GM21825 (cell line): ENCODE measurements at regions not wholly inside any gene's neighbourhood (a gene's known extent, or its start where the extent isn't known, plus 50 kb on each side); places are given as distances from the start of the nearest gene placed in this dataset.
A peak's percentile ranks its signal among the peaks of the same experiment; 100 is the strongest.
"Not testable (repeated sequence)": the region's sequence is repeated elsewhere in the genome, so short reads cannot be mapped to it uniquely, and the experiment has no call there.

Experiments
- ATAC-seq: cut with Tn5 transposase; IDR thresholded peaks from one replicate; pipeline ENCODE4 v1.9.1; 2021; ENCODE audit warnings: mild to moderate bottlenecking, moderate library complexity; ENCODE audit not compliant: unreplicated experiment

DNA sequence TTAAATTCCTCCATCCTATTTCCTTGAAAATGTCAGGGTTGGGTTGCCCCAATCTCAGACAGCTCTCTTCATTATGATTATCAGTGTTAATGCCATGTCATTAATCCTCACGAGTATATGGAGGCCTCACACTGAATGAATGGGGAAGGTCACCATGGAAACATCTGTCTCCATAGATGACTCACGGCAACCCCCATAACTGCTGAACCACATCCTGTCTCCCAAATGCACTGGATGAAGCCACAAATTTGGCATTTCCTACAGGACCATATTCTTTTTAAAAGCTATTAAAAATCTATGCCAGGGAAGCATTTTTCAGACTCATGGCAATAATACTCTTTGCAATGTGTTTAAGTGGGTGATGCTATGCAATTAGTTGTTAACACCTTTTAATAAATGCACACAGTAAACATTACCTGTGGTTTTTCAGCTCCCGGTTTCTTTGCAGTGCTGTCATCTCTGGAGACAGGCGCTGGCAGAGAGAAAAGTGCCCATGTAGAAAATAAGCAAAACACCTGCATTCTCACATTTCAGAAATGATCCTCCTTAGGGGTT lies 80.1 kb upstream of the PTPRK start:
- peak; percentile 66 for ATAC-seq

DNA sequence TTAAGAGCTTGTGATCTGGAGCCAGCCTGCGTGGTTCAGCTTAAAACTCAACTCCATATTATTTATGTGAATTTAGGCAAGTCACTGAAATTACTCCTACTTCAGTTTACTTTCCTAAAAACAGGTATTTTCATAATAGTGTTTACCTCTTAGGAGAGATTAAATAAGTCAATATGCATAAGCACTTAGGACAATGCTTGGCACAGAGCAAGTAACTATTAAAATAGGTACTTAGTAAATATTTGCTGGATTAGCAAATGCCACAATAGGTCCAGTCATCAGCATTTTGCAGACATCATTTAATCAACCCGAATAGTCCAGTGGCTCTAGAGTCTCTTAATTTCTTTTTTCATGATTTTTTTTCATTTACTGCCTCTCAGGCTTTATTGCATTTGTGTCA lies 78.6 kb upstream of the PTPRK start:
- no peak for ATAC-seq

DNA sequence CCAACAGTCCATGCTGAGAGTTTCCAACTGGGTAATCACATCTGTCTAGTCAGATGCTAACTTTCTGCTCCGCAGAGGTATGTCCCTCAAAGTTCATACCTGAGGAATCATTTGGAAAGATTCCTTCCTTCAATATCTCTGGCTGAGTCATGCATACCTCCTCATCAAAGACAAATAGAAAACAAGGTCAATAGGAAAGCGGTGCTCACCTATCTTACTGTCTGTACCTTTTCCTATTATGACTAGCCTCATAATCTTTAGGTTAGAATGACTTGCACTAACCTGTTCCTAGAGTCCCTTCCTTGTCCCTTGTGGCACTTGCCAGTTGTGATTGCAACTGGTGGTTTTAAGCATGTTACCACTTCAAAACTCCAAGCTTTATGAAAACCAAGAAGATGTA lies 78.2 kb upstream of the PTPRK start:
- no peak for ATAC-seq

GRCh38 chr6:128597956-128598355 lies 77.6 kb upstream of the PTPRK start:
- ATAC-seq, result no peak

DNA sequence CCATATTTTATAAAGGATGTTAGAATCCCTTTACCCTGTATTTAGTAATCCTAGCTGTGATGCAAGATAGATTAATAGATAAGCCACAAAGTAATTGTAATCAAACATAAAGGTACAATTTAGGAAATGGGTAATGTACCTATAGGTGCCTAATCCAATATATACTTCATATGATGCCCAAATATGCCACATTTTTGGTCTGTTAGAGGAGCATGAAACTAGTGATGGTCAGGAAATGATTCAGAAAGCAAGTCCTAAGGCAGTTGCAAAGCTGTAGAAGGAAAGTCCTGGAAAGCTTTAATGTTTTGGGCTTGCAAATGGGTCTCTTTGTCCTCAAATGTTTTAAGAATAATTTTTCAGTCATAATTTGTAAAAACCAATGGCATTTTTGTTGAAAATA lies 76.6 kb upstream of the PTPRK start:
- ATAC-seq, result no peak

DNA sequence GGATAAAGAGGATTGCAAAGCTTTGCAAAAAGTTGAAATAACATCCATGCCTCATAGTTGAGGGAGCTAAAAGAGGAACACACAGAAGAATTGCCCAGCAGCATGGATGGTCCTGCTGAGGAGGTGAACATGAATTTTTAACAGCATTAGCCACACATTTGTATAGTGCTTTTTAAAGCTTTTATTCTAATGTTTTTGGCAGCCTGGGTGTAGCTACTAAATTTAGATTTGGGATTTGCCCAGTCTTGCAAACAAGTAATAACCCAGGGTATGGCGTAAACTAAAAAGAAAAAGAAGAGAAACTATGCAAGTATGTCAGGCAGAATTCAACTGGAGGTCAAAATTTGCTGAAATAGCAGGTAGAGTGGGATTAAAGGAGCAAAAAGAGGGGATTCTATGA lies 75.1 kb upstream of the PTPRK start:
- no peak for ATAC-seq

DNA sequence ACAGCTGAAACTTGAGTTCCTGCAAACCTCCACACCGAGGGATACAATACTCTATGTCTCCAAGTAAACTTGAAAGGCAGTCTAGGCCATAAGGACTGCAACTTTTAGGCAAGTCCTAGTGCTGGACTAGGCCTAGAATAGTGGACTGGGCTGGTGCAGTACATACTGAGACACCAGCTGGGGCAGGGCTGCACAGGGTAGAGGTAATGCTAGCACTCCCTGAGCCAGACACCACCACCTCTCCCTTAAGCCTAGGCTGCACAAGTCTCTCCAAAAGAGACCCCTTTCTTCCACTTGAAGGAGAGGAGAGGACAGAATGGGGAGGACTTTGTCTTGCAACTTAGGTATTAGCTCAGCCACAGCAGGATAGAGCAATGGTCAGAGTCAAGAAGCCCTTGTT lies 65.7 kb upstream of the PTPRK start:
- no peak for ATAC-seq

- ATAC-seq, result no peak
These were observed 60.1 kb upstream of the PTPRK start for GRCh38 chr6:128580224-128581110.

DNA sequence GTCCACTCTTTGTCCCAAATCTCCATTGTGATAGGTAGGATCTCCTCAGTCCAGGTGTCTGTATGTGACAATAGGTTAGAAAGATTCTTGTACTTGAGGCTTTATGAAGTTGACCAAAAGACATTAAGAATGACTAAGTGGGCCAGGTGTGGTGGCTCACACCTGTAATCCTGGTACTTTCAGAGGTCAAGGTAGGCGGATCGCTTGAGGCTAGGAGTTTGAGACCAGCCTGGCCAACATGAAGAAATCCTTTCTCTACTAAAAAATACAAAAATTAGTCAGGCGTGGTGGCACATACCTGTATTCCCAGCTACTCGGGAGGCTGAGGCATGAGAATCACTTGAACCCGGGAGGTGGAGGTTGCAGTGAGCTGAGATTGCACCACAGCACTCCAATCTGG lies 54.9 kb upstream of the PTPRK start:
- ATAC-seq, result not testable (repeated sequence)

GRCh38 chr6:128574402-128574801 lies 54.0 kb upstream of the PTPRK start:
- ATAC-seq, result no peak

GRCh38 chr6:128573036-128573435 lies 52.6 kb upstream of the PTPRK start:
- no peak for ATAC-seq

DNA sequence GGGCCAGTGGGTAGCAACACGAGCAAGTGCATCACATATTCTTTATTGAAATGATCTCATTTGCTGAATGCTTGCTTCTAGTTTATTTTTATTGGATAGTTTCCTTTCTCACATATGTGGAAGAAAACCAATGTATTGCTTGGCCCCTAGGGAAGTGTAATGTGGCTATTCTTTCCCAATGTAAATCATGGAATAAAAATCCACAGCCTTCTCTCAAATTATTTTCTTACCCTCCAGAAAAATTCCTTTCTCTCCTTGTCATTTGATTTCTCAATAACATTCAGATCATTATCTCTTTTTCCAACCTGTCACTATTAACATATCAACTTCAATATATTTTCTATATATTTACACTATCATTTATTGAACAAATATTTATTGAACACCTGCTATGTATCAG lies 51.9 kb upstream of the PTPRK start:
- no peak for ATAC-seq

- no peak for ATAC-seq
These were observed 50.3 kb upstream of the PTPRK start for GRCh38 chr6:128570680-128571063.

DNA sequence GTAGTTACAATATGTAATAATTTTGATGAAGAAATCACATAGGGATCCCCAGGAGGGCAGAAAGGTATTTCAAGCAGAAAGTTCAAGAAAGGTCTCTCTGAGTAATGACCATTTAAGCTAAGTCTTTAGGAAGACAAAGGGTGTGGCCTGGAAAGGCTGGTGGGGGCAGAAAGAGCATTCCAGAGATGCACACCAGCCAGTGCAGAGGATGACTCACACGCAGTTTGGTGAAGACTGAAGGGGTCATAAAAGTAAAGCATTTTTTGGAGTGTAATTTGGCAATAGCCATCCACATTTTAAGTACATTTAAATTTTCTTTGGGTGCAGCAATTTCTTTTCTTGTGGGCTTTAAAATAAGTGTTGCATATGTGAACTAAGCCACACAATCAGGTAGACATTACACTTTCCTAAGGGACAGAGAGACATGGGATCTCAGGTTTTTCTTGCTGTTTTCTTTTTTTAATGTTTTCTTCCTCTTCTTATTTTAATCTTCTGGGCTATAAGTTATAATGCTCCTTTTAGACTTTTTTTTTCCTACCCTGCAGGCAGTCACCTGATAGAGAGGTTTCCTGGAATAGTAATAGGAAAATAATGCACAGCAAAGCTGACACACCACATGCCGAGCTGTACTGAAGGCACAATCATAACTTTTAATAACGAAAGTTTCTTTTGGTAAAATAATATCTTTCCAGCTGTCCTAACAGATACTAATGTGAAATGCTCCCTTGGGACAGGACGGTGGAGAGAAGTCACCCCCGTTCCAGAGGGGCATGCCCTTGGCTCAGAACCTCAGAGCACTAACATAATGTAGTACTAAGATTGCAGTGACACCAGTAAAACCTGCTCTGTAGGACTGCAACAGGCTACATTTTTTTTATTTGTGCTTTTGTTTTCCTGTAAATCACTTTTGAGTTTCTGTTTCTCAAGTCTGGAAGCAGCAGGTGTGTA lies 49.6 kb upstream of the PTPRK start:
- ATAC-seq, result no peak
